Stimulated activated CD8-positive, alpha-beta memory T cell treated with anti-CD3 and anti-CD28 coated beads, Interleukin-7, amount 100 ng/mL, for 24 hours (primary cell): ENCODE measurements at regions not wholly inside any gene's neighbourhood (a gene's known extent, or its start where the extent isn't known, plus 50 kb on each side); places are given as distances from the start of the nearest gene placed in this dataset.

ENCODE experiments used
- DNase-seq: peaks from one replicate; pipeline ENCODE4 v3.0.0-alpha.2; 2020; ENCODE audit warnings: low read depth

DNA sequence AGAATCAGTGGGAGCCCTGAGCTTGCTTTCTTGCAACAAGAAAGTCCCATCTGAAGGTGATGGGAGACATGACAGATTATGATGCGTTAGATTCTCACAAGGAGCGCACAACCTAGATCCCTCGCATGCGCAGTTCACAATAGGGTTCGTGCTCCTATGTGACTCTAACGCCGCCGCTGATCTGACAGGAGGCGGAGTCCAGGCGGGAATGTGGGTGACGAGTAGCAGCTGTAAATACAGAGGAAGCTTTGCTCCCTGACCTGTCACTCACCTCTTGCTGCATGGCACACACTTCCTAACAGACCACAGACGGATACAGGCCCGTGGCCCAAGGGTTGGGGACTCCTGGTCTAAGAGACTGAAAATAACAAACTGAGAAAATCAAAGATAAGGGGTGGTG is 1163.4 kb upstream of the AUTS2 start:
- DNase-seq, result no peak

DNA sequence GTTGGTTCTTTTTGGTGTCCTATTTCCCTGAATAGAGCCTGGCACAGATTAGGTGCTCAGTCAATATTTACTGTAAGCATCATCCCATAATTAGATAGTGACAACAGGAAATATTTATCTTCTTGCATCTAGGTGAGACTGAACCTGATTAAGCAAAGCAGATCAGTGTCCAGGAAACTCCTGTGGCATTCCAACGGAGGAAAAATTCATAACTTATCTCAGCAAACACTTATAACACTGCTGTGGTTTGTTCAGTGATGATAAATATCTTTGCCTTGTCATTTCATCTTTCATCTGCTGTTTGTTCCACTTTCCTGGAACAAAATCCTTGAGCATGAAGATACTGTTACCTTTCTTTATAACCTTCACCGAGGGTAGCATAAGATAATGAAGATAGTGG is 1160.3 kb upstream of the AUTS2 start:
- DNase-seq, result no peak

DNA sequence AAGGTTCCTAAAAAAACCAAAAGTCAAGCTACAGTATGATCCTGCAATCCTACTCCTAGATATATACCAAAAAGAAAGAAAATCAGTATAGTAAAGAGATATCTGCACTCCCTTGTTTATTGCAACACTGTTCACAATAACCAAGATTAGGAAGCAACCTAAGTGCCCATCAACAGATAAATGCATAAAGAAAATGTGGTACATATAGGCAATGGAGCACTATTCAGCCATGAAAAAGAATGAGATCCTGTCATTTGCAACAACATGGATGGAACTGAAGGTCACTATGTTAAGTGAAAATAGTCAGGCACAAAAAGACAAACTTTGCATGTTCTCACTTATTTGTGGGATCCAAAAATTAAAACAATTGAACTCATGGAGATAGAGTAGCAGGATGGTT is 1159.5 kb upstream of the AUTS2 start:
- DNase-seq, result no peak

DNA sequence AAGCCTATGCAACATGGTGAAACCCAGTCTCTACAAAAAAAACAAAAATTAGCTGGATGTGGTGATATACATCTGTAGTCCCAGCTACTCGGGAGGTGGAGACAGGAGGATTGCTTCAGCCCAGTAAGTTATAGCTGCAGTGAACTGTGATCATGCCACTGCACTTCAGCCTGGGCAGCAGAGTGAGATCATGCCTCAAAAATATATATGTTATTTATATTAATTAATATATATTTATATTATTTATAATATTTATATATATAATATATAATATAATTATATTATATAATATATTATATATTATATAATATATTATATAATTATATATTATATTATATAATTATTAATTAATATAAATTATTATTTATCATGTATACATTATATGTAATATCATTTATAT is 1158.4 kb upstream of the AUTS2 start:
- DNase-seq, result no peak

DNA sequence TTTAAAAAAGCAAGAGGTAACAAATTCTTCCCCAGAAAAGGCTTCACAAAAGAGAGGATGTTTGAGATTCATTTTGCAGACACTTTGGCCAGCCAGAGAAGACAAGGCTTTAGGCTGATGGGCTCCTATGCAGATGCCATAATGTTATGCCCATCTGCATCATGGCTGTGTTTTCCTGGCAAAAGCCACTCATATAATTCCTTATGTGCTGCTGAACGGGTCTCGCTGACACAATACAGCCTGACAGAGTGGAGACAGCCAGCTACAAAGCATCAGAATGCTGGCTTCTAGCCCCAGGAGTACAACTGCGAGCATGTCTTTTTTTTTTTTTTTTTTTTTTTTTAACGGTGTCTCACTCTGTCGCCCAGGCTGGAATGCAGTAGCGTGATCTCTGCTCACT is 1157.4 kb upstream of the AUTS2 start:
- no peak for DNase-seq

DNA sequence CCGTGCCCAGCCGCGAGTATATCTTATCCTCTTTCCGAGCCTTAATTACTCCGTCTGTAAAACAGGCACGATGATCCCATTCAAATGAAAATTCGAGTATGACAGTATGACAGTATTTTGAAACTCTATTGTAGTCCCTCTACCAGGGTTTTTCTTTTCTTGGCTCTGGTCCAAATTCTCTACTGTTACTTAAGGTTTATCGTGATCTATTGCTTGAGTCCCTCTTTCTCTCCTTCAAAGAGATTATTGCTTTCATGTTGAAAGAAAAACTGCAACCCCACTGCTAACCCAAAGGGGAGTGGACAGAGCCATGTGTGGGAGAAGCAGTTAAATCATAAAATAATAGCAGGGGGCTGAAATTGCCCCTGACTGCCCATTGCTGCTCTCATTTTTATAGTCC is 1156.6 kb upstream of the AUTS2 start:
- no peak for DNase-seq

DNA sequence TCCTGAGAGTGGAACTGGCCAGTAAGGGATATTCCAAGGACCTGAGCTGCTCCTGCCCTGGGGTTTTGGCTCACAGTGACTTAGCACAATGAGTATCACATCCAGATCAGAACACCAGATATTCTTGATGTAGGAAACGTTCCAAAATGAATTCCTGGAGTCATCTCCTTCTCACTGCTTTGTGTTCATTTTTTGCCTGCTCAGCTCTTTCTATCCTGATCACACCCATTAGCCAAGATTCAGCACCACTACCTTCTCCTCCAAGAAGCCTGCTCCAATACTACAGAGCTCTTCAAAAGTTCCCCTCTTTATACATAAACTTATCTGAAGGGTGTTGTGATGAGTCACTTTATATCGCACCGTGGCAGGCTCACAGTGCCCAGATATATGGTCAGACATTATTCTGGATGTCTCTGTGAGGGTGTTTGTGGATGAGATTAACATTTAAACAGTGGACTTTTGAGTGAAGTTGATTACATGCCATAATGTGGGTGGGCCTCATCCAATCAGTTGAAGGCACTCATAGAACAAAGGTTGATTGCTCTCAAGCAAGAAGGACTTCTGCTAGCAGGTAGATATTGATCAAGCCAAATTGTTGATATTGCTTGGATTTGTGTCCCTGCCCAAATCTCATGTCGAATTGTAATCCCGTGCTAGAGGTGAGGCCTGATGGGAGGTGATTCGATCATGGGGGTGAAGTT is 1155.2 kb upstream of the AUTS2 start:
- no peak for DNase-seq

DNA sequence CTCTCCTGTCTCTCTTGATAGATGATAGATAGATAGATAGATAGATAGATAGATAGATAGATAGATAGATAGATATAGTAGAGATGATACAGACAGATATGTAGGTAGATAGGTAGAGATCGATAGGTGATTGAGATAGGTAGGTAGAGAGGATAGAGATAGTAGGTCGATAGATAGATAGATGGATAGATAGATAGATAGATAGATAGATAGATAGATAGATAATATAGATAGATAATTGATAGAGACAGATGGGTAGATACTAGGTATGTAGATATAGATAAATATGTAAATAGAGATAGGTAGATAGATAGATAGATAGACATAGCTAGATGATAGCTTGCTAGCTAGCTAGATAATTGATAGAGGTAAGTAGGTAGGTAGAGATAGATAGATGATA is 1154.2 kb upstream of the AUTS2 start:
- DNase-seq, result no peak

DNA sequence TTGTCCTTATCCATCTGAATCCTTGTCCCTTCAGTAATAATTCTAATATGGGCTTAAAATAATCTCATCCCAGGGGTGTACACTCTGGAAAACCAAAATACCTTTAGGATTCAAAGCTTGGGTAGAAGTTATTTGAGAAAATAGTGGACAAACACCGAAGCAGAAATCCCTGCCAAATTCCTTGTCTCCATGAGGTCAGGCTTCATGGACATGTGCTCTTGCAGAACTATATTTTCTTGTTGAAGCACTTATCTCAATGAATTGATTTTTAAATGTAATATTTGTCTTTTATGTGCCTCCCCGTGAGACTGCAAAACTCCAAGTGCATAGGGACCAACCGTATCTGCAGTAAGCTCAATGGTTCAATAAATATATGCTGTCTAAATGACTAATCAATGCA is 1153.3 kb upstream of the AUTS2 start:
- no peak for DNase-seq

DNA sequence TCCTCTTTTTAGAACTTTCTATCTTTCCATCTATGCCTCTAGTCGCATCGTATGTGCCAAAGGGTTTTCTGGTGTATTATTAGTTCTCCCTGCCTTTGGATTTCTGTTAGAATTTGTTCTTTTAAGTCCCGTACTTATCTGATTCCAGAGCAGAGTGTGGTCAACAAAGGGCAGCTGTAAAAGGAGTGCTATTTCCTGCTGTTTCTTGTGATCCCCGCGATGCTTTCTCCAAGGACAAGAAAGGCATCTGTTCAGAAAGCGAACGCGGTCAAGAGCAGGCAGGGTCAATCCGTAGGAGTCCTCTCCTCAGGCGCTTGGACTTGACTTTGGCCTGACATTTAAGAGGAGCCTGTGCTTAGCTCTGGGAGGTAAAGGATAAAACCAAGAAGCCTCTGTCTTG is 1152.1 kb upstream of the AUTS2 start:
- DNase-seq, result no peak

DNA sequence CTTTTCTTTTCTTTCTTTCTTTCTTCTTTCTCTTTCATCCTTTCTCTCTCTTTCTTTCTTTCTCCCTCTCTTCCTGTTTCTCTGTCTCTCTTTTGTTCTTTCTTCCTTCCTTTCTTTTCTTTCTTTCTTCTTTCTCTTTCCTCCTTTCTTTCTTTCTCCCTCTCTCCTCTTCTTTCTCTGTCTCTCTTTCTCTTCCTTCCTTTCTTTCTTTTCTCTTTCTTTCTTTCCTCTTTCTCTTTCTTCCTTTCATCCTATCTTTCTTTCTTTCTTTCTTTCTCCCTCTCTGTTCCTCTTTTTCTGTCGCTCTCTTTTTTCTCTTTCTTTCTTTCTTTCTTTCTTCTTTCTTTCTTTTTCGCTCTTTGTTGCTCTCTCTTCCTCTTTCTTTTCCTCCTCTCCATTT is 1149.2 kb upstream of the AUTS2 start:
- no peak for DNase-seq

DNA sequence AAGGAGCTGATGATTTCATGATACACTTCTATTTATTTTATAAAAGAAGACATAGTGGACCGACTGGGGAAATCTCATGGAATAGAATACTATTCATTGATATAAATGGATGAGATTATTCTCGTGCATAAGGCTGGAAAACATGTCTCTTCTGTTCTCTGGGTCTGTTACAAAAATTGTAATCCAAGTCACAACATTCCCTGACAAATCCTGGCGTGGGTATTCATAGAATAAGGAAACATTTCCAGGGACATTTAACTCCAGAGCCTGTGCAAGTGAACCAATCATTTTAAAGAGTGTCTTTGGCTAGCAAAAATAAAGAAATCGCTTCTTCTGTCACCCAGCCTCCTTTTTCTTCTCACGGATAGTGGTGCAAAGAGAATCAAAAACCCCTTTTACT is 1148.5 kb upstream of the AUTS2 start:
- DNase-seq, result no peak

DNA sequence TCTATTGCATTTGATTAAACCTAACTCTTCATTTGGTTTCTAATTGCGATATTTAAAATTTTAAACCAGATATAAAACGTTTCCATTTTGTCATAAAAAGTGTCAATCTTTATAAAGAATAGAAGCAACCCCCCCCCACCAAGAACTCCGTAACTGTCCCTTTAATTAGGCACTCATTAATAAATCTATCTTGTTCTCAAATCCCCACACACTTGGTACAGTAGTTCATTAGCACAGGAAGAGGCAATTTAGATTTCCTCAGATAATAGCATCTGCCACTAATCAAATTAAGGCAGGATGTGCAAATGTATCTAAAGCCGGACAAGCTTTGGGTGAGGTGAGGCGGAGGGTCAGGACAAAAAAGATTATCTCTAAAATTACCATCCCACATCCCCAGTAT is 1143.3 kb upstream of the AUTS2 start:
- DNase-seq, result no peak

DNA sequence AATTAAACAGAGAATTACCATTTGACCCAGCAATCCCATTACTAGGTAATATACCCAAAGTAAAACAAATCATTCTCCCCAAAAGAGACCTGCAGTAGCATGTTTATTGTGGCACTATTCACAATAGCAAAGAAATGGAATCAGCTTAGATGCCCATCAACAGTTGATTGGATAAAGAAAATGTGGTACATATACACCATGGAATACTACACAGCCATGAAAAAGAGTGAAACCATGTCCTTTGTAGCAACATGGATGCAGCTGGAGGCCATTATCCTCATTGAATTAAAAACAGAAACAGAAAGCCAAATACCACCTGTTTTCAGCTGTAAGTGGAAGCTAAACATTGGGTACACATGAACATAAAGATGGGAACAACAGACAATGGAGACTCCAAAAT is 1141.8 kb upstream of the AUTS2 start:
- DNase-seq, result no peak

DNA sequence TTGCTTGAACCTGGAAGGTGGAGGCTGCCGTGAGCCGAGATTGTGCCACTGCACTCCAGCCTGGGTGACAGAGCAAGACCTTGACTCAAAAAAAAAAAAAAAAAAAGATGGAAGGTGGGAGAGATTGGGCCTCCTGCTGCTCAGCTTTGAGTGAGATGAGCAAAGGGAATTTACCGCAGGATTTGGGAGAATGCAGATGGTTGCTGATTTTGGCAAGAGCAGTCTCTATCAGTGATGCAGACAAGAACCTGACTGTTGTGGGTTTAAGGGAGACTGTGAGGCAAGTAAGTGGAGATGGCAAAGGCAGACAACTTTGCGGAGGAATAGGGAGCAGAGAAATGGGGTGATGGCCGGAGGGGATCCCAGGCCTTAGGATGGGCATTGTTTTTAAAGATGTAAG is 1140.8 kb upstream of the AUTS2 start:
- no peak for DNase-seq

DNA sequence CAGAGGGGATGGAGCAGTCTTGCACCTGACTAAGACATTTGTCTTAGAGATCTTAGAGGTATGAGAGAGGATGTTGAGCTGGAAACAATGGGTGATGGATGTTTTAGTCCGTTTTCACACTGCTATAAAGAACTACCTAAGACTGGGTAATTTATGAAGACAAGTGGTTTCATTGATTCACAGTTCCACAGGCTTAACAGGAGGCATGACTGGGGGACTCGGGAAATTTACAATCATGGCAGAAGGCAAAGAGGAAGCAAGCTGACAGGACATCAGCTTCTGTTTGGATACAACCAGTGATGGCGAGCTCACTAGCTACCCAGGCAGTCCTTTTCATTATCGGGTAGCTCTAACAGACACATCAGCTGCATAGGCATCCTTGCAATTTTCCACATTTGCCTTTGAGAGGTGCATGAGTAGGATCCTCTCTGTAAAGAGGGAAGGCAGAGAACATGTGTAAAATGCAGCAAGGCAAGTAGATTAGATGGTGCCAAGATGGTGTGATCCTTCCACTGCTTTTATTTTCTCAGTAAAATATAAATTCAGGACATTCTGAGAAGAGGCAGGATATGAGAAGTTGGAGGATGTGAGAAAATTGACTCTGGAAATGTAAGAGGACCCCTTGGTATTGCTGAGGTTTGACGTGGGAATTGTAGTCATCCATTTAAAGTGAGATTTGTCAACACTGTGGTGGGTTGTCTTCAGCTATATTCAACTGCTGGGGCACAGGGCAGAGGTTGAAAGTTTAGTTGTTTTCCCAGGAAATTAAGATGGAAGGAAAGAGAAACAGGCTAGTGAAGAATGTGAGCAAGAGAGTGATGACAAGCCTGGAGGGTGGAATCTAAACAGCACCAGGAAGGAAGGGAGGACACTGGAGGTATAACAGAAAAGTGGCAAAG is 1140.0 kb upstream of the AUTS2 start:
- no peak for DNase-seq

DNA sequence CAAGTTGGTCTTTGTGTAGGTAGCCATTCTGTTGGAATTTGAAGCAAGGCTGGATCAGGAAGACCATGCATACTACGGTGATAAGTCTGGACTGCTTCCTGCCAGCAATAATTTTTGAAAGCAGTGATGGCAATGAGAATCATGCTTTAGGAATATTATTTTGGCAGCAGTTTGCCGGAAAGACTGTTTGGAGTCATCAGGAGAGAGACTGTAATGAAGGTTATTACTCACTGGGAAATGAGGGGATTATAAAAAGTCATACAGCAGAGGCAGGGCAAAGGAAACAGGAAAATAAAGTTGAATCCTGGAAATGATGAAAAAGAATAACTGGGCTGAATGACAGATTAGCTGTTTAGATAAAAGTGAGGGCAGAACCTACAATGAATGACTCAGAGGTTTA is 1136.8 kb upstream of the AUTS2 start:
- DNase-seq, result no peak

DNA sequence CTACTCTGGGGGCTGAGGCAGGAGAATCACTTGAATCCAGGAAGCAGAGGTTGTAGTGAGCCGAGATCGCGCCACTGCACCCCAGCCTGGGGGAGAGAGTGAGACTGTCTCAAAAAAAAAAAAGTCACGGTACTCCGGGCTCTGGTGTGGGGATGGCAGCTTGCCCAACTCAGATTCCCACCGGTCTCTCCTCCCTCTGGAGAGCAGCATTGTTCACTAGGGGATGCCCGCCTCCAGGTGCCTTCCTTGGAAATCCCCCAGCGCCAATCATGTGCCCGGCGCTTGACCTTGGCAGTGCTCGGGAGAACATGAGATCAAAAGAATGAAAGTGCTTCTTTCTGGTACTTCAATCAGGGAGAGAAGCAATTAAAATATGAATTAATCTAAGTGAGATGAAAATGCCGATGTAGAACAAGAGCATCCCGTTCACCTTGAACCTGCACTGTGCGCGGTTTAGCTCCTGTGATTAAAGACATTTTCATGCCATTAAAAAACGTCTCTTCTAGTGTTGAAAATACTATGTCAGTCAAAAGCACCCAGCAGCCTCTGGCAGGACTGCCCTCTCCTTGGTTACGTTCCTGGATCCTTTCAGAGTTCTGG is 1127.3 kb upstream of the AUTS2 start:
- no peak for DNase-seq

DNA sequence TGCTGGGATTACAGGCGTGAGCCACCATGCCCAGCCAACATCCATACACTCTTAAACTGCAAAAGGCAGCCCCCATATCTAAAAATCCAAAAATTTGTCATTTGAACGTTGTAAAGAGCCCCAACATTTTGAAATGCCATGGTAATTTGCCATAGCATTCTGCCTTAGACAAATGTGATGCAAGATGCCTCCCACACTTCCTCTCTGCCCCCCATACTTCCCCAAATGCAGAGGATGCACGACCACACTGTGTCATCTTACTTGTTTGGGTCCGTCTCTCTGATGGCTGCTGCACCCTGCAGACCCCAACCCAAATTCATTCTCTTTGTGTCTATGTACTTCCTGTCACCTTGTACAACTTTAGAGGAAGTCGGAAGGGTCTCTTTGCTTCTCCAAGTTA is 1125.6 kb upstream of the AUTS2 start:
- no peak for DNase-seq

DNA sequence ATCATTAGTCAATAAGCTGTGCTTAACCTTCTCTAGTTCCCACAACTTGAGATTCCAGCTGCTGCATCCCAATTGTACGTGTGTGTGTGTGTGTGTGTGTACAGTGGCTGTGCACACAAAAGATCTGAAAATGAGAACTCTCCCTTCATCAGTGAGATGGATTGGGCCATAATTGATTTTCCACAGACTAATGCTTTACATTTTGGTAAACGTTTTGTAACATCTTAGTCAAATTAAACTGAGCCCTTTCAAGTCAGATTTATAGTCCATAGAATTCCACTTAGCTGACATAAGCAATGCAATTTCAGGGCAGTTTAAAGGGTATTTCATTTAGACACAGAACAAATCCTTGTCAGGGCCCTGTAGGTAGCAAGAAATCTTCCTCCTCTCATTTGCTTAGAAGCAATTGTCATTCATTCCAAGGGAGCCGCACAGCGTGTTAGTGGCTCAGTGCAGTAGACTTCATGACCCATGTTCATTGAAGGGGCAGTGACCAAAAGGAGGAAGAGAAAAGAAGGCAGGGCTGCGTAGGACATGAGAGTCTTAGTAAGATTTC is 1123.5 kb upstream of the AUTS2 start:
- no peak for DNase-seq

DNA sequence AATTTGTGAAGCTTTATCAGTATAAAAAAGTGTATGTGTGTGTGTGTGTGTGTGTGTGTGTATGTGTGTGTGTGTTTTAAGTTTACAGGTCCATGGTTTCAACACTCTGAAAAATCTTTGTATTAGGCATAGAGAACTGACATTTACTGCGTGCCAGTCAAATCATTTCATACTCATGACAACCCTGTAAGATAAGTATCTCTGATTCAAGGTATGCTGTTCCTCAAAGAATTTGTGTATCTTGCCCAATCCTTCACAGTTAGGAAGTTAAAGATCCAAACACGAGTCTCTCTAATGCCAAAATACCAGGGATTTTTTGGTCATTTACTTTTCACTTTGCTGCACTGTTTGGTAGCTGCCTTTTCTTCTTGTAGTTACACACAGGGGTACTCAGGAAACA is 1121.3 kb upstream of the AUTS2 start:
- no peak for DNase-seq

DNA sequence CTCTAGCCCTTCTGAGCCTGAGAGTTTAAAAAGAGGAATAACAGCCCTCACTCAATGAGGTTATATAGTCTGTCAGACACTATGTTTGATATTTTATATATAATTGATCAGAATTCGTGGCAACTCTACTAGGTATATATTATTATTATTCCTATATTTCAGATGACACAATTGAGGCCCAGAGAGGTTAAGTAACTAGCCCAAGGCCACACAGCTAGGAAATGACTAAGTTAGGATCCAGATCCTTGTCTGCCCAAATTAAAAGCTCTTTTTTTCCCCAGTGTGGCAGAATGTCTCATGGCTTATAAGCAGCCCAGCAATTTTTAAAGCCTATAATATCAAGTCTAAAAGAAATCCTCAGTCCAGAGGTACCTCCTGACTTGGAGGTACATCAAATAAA is 1119.9 kb upstream of the AUTS2 start:
- DNase-seq, result no peak

DNA sequence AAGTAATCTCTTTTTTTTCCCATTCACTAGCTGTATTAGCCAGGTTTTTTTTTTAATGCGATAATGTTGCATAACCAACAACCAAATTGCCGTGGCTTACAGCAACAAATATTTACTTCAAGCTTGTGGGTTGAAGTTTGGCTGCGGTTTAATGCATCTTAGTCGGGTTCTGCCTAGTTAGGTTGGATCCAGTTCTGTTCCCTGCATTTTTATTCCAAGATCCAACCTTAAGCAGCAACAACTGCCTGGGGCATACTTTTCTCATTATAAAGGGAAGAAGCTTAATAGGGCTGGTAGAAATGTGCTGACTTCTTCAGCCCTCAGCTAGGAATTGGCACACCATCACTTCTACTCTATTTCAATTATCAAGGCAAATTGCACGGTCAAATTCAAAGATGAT is 1115.5 kb upstream of the AUTS2 start:
- no peak for DNase-seq
